ENCODE measurements at regions not wholly inside any gene's neighbourhood (a gene's known extent, or its start where the extent isn't known, plus 50 kb on each side); places are given as distances from the start of the nearest gene placed in this dataset.

DNA sequence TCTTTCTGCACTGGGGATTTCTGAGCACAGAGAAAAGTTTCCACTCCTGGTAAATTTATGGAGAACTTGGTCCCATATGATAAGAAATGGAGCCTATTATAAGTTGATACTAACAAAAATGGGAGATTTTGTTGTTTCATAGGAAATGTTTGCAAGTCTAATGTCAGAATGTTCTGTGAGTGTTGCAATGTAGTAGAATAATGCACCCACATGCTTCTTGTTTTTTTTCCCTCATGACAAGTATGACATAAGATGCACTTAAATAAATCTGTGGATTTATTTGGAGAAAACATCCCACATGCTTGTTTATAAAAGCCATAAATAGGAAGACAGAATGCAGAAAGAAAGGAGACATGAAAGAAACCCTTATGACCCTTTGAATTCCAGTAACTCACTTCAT lies 50.8 kb upstream of the KCNJ6 start:
- DNase-seq = no peak

DNA sequence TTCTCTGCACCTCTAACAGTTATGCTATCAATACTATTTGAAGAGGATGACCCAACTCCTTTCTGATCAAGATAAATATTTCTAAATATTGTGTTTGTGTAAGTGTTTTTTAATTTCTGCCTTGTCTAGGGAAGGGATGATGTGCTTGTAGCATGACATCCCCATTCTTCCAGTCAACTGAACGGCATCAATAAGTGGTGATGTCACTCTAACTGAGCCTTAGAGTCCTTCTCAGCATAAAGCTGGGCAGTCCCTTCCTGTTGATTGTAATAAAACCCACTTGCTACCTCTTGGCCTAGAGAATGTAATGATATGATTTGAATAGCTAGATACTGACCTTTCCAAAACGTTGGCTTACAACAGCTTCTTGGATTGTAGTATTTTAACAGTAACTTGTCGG lies 52.5 kb upstream of the KCNJ6 start:
- no peak for DNase-seq

DNA sequence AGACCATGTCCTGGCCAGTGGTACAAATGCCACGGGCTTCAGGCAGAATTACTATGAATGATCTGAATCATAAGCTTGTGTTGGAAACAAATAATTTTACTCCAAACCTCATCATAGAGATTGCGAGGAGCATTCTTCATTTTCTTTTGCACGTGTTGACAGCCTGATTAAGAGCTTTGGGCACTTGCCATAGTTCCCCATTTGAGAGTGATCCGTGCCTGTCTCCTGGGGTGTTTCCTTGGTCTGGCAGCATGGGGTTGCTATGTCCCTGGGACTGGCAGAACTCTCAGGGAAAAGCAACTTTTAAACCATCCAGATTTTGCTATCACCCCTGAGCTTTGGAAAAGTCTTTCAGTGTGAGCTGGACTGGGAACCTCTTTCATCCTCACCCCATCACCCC lies 54.3 kb upstream of the KCNJ6 start:
- DNase-seq = no peak

DNA sequence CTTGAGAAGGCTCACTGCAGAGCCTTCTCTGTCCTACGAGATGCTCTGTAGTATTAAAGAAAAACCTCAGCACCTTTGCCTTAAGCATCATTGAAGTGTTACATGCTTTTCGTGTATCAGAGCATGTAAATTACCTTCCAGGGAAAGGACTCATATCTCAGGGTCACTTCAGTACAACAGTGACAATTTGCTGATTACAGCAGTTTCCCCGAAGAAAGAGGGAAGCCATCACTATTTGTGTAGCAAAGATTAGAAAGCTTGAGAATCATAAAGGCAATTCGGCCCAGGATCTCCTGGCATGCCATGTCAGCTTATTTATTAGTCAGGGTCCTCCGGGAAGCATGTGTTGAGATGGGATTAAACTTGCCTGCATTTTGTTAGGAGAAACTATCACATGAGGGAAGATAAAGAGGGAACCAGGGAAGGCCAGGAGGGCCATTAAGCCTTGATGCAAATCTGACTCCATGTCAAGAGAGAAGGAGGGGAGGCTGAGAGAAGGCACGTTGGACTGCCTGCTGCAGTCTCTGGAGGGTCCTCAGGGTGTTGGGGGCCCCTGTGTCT lies 55.2 kb upstream of the KCNJ6 start:
- DNase-seq = no peak

DNA sequence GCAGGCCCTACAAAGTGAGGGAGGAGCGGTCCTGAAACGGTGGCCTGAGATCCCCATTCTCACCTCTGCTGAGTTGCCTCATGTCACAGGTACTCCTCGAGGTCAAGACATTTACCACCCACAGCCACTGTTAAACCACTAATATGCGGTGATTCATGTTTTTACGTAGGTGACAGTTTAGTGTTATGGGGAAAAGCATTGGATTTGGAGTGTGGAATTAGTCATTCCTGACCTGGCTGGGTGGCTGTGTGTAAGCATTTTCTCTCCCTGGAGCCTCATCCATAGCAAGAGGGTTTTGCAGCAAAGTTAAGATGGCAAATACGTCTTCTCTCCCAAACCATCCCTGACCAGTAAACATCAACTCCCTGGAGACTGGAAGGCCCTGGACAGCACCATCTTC lies 57.8 kb upstream of the KCNJ6 start:
- no peak for DNase-seq

DNA sequence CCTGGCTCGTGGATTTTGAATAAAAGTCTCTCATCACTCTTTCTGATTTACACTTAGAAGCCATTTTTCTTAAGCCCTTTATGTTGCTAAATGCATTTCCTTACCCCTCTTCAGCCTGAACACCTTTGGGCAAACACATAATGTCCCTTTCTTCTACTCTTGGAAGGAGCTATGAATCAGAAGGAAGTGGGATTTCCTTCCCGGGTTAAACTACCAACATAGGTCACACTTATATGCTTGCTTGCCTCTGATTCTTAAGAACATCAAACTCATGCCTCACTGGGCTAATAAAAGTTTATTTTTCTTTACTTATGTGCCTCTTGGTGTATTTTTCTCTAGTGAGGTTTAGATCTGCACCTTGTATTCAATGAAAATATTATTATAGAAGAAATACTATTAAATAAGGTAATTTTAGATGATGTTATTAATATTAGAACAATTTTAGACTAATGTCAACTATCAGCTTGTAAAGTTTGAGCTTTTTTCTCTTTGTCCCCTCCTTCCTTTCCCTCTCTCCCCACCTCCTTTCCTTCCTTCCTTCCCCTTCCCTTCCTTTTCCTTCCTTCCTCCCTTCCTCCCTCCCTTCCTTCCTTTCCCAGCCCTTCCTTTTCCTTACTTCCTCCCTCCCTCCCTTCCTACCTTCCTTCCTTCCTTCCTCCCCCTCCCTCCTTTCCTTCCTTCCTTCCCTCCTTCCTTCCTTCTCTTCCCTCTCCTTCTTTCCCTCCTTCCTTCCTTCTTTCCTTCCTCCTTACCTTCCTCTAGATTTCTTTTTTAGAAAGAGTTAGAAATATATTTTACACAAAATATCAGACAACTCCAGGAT lies 66.5 kb upstream of the KCNJ6 start:
- DNase-seq = no peak

DNA sequence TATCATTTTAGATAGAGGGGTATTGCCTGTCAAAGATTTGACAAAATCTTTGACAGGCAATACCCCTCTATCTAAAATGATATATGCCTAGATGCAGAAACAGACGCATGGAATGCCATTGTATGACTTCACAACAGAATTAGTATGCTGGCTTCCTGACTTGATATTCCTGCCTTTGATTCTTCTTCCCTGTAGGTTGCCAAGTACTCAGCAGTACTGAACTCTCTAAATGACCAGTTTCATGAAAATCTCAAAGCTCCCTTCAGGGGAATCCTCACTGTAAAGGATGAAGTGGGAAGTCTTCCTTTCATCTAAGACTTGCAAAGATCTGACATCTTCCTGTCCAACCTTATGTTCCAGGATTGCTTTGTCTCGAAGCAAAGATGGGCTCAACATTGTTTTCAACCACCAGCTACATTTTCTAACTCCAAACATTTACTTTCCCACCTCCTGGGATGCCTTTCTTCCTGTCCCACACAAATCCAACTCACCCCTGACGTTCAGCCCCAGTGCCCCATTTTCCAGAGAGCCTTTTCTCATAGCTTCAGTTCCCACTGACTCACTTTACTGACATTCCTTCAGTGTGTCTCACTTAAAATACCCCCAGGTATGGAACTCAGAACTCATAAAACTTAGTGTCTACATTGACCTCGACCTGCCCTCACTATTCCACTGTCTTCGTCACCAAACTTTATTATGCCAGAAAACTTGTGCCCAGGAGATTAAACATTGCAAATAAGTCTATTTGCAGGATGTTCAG lies 67.3 kb upstream of the KCNJ6 start:
- DNase-seq = no peak

DNA sequence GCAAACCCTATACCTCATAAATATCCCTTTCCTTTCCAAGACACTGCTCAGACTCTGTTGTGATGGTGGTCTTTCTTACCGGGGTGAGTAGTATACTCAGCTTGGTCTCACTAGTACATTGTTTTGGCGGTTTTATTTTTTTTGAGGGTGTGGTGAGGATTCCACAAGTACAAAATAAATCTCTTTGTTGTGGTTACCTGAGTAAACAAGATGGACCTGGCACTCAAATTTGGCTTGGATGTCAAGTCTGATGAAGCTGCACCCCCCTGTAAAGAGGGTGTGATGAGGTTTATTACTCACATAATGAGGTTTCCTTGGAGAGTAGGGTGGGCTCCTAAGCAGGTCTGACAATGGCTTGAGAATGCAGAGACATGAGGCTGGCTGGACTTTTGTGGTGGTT lies 68.2 kb upstream of the KCNJ6 start:
- DNase-seq = no peak

DNA sequence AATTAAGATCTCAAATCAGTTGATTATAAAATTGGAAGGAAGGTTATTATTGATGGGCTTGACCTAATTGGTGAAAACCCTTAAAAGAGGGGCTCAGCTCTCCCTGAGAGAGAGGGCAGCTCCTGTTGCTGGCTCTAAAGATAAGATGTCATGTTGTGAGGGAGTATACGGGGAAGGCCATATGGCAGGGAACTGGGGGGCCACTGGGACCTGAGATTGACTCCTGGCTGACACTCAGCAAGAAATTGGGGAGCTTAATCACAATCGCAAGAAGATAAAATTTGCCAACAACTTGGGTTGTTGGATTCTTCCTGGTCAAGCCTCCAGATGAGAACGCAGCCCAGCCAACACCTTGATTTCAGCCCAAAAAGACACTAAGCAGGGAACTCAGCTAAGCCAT lies 69.7 kb upstream of the KCNJ6 start:
- DNase-seq = no peak

DNA sequence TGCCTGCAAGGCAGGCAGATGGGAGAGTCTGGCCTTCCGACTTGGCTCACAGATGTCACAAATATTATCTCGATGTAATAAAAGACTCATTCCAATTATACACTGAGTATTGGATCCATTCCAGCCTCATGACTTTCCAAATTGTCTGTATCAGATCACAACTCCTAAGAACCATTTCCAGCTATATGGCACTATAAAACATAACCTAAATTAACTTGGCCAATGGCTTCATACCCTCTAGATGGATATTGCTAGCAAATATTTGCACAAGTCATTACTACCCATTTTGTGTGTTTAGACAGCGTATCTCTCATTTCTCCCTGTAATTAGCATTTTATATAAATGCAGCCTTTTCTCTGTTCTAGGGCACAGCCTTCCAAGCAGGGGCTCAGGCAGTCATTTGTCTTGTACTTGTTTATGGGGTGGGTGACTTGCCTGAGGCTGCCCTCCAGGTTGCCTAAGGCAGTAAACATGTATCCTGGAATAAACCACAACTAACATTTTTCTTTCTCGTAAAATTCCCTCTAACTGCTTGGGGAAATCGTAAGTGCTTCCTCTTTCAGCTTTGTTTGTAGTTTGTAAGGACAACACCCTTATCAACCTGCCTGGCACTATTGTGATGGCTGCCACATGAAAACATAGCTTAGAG lies 70.6 kb upstream of the KCNJ6 start:
- no peak for DNase-seq

DNA sequence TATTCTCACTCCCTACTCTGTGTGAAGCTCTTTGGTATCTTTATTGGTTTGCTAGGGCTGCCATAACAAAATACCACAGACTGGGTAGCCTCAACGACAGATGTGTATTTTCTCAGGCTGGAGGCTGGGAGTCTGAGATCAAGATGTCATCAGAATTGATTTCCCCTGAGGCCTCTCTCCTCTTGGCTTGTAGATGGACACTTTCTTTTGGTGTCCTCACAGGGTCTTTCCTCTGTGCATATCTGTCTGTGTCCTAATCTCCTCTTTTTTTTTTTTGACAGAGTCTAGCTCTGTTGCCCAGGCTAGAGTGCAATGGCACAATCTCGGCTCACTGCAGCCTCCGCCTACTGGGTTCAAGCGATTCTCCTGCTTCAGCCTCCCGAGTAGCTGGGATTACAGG lies 71.4 kb upstream of the KCNJ6 start:
- no peak for DNase-seq

DNA sequence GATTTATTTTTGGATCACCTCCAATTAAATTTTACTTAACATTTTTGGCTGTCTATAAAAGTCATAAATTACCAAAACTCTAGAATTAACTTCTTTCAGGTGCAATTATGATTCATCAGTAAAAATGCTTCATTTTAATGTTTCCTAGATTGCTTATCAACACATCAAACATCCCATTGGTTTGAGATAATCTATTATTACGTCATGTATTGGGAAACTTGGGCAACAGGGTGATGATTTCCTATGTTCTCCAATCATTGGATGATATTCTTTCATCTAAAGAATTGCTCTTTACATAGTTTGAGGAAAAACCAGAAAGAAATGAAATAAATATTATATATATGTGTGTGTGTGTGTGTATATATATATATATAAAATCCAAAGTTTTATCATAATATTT lies 76.8 kb upstream of the KCNJ6 start:
- no peak for DNase-seq

DNA sequence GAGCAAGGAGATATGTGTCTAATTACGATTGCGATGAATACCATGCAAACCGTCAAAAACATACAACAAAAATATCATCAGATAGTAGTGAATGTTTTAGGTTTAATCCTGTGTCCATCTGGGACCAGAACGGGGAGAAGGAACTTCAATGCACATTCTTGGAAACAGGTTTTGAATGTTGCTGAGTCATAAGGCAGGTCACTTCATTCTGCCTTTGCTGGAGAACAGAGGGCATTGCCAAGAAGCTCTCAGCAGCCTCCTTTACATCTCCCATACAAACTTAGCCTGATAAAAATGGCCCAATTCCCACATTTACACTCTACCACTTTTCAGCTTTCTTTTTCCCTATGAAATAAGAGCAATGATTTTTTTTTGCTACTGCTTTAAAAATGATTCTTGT lies 78.0 kb upstream of the KCNJ6 start:
- DNase-seq = no peak

DNA sequence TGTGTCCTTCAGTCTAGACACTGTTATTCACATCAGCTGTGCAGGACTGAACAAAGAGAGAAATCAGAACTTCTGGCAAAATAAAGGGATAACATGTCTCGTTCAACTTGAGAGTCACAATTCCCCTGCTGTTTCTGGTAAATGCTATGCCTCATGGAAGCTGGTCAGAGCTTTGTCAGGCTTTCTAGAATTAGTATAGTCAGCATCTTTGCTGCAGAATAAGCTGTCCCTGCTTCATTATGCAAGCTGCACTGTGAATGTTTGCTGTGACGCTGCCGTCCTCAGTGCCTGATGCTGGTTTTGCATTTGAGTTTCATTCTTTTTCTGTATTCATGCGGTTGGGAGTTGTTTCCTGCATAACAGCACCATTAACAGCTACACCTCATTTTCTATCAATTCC lies 96.4 kb upstream of the KCNJ6 start:
- no peak for DNase-seq

DNA sequence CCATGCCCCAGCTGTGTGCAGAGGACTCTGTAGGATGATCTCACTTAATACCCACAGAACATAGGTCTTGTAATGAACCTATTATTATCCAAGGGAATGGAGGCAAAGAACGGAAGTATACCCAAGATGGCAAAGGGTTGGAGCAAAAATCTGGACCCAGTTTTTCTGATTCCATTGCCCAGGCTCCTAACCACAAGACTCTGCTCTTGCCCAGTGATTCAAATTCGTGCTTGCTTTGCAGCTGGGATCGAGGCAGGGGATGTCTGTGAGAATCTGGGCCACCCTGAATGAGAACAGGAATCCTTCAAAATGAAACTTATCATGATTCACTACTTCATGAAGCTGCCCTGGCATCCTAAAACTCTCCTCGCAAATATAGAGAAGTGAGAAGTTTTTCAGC lies 97.5 kb upstream of the KCNJ6 start:
- no peak for DNase-seq

DNA sequence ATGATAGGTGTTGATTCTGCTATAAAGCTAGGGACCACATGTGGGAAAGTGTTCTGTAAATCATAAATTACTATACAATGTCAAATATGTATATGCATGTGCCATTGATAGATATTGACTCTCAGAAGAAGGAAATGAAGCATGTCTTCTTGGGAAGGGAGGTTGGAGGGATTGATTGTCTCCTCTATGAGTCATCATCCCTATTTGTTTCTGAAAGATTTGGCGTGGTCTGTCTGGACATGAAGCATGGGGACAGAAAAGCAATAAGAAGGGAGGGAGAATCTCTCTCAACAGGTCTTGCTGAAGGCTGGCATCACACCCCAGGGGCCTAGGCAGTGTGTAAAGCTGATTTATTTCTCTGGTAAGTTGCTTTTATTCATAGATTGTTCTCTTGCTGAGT lies 98.0 kb upstream of the KCNJ6 start:
- DNase-seq = no peak

DNA sequence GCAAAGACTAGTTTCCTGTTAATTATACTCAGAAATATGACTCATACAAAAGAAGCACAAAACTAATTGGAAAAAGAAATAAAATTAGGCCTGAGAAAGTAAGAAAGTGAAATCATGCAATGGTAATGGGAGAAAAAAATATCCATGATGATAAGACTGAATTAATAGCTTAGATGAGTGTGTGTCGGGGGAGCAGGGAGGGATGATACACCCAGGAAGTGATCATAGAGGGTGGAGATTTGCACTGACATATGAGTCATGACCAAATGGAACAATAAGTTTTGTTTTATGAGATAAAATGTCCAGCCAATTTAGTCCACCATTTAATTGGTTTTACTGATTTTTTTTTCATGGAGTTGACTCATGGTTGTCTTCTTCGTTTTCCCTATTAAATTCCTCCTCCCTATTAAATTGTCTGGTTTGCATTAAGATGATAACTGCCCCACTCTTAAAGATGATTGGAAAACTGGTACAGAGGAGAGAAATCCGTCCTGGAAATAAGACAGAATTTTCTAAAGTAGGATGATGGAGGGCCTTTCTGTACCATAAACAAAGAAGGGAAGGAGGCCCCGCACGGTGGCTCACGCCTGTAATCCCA lies 111.7 kb upstream of the KCNJ6 start:
- DNase-seq = no peak

DNA sequence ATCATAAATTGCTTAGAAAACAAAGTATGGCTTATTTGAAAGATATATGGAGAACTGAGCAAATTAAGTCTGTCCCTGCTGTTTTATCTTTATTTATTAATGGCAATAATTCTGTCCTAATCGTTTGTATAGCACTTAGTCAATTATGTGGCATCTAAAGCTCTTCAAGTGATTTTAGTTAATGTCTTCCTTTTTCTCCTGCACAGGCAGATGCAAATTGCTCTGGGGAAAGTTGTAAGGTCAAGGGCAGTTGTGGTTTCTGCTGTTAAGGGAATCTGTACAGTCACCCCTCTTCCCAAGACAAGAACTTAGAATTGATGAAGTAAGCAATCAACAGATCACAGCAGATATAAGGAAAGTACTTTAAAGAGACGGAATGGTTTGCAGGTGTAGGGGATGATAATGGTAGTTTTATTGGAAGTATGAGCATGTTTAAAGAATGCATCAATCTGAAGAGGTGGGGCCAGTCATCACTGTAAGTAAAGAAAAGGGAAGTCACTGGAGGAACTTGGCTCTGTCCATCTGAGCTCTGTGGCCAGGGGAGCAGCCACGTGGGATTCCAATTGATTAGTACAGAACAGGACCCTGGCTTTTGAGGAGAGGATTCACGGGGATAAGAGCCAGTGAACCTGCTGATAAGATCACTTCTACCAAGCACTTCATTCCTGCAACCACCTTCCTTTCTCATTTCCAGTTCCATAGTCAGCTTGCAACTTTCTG lies 116.0 kb upstream of the KCNJ6 start:
- no peak for DNase-seq

DNA sequence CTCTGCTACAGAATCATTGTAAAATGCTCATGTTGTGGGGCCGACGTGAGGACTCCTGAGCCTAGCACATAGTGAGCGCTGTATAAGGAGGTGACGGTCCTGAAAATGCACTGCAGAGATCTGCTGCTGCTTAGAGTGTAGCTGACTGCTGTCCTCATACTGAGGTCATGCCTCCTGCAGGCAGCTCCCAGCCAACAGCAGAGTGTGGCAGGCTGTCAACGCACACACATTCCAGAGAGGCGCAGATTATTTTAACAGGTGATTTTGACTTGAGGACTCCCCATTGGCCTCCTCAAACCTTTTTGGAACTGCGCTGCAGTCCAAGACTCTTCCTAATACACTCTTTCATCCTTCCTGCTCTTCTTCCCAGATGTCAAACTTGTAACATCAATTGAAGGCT lies 119.8 kb upstream of the KCNJ6 start:
- DNase-seq = no peak

DNA sequence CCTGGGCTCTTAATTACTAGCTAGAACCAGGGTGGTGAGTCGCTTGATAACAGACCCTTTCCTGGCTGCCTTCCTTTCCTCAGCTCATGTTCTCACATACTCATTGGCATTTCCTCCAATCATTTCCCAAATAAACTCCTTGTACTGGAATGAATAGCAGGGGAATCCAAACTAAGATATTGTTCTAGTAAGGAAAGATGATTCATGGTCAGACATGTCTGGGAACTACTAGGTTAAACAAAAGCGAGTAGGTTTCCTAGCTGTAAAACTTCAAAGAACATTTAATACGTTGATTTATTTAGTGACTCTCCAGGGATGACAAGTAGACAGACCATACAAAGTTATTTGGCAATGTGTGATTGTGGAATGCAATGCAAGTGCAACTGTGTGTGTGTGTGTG lies 121.2 kb upstream of the KCNJ6 start:
- no peak for DNase-seq

DNA sequence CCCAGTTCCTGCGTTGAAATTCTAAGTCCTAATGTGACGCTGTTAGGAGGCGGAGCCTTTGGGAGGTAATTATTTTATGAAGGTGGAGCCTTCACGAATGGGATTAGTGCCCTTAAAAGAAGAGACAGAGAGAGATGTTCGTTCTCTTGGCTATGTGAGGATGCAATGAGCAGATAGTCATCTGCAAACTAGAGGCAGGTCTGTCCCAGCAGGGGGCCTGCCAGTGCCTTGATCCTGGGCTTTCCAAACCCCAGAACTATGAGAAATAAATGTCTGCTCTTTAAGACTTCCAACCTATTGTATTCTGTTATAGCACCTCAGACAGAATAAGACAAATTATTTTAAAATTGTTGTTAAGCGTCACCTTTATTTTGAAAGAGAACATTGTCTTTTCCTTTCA lies 123.1 kb upstream of the KCNJ6 start:
- no peak for DNase-seq

DNA sequence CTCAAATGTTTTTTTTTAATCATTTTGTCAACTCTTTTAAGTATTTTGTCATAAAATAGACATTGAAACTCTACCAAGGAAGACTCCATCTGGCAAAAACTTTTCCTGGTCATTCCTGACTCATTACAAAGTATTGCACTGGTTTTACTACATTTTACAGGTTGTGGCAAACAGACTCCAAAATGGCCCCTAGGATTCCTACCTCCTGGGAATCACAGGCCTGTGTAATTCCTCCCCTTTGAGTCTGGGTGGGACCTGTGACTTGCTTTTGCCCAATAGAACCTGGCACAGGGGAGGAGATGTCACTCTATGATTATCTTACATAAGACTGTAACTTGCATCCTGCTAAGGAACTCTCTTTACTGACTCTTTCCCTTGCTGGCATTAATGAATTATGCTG lies 123.6 kb upstream of the KCNJ6 start:
- DNase-seq = no peak

DNA sequence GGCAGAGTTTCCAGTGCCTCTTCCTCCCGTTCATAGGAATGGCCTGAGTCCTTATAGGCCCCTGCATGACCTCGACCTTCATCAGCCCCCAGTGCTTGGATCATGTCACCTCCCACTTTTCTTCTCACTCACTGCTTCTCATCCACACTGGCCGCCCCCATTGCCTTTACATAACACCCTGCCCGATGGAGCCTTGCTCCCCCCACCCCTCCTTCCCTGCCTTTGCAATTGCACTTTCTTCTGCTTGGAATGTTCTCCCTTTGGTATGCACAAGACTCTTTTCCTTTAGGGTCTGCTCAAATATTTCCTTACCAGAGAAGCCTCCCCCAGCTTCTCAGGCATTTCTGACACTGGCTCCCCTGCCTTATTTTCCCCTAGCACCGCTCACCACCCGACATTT lies 125.2 kb upstream of the KCNJ6 start:
- DNase-seq = no peak

All from stimulated activated CD4-positive, alpha-beta T cell treated with anti-CD3 and anti-CD28 coated beads, Interleukin-1b, Interleukin-23, amount 100 ng/mL, for 48 hours (primary cell).